OCI-LY7 (cell line): ENCODE measurements at regions not wholly inside any gene's neighbourhood (a gene's known extent, or its start where the extent isn't known, plus 50 kb on each side); places are given as distances from the start of the nearest gene placed in this dataset.

ENCODE experiments used
- EZH2phosphoT487 ChIP-seq: fragments of 200-600 bp; sonication (generic); IDR thresholded peaks from 2 replicates; pipeline ENCODE4 v1.6.1; 2018; ENCODE audit warnings: low read depth, borderline replicate concordance, mild to moderate bottlenecking, mixed run types, antibody characterized with exemption, low read length, moderate library complexity, mixed read lengths
- TF ChIP-seq, protein P1 (sequence below): fragments of 200-600 bp; sonication (generic); conservative IDR thresholded peaks from 2 replicates; pipeline ENCODE4 v1.5.1; 2014; ENCODE audit warnings: mild to moderate bottlenecking, antibody characterized with exemption, low read length, moderate library complexity, mixed read lengths

DNA sequence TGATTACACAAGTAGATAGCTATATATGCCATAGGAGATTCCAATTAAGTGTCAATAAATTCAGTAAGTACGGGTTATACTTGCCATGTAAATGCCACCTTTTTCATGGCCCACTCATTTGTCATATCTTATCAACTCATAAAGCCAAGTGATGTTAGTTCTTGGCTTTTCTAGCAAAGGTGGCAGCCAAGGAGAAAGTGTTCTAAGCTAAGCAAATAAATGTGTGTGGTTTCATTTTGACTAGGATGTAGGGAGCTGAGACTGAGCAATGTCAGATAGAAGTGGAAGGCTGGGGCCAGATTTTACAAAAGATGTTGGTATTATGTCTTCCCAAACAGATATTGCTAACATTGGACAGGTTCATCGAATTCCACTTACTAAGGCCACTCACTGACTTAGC, 952.0 kb downstream of the SLC4A3 start:
- TF ChIP-seq, protein P1, sequence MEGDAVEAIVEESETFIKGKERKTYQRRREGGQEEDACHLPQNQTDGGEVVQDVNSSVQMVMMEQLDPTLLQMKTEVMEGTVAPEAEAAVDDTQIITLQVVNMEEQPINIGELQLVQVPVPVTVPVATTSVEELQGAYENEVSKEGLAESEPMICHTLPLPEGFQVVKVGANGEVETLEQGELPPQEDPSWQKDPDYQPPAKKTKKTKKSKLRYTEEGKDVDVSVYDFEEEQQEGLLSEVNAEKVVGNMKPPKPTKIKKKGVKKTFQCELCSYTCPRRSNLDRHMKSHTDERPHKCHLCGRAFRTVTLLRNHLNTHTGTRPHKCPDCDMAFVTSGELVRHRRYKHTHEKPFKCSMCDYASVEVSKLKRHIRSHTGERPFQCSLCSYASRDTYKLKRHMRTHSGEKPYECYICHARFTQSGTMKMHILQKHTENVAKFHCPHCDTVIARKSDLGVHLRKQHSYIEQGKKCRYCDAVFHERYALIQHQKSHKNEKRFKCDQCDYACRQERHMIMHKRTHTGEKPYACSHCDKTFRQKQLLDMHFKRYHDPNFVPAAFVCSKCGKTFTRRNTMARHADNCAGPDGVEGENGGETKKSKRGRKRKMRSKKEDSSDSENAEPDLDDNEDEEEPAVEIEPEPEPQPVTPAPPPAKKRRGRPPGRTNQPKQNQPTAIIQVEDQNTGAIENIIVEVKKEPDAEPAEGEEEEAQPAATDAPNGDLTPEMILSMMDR = no peak
- no peak for TF ChIP-seq EZH2phosphoT487
